ENCODE measurements at regions not wholly inside any gene's neighbourhood (a gene's known extent, or its start where the extent isn't known, plus 50 kb on each side); places are given as distances from the start of the nearest gene placed in this dataset.

DNA sequence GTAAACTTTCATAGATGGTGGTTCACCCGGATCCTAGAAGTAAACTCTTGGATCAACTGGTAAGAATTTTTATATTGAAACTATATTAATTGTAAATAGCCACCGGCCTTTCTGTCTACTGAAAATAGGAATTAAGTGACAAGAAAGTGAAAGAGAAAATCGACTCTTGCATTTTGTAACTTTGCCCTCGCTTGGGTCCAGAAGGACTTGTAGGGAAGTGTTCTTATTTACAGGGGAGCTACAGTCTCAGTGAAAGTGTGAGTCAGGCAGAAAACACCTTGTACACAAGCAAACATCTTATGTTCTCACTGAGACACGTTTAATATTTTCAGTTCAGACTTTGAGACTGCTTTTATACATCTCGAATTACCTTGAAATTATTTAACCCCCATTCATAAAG, 238.9 kb downstream of the BLID start (continued):
- TF ChIP-seq, protein P1, sequence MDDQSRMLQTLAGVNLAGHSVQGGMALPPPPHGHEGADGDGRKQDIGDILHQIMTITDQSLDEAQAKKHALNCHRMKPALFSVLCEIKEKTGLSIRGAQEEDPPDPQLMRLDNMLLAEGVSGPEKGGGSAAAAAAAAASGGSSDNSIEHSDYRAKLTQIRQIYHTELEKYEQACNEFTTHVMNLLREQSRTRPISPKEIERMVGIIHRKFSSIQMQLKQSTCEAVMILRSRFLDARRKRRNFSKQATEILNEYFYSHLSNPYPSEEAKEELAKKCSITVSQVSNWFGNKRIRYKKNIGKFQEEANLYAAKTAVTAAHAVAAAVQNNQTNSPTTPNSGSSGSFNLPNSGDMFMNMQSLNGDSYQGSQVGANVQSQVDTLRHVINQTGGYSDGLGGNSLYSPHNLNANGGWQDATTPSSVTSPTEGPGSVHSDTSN (IDR thresholded peaks at IDR 0.05): no peak
- no peak for TF ChIP-seq JUND (IDR thresholded peaks at IDR 0.05)
- TF ChIP-seq NRF1 (IDR thresholded peaks at IDR 0.05; ENCODE audit: low read depth, low read length): no peak

DNA sequence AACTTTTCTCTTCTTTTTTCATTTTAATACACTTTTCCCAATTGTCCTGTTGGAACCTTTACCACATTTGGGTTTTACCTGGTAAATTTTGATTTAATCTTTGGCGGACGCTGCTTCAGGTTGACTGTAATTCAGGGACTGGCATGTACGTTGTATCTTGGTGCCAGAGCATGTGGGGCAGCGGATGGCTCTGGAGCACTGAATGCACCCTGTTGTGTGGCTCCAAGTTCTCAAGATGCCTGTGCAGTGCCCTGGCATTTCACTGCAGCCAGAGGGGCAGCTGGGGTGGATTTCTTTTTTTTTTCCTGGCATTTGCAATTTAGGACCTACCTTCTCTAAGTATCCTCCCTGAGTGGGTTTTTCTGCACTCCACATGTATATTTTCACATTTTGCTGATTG, 242.2 kb downstream of the BLID start:
- no peaks in the 10 kb centered on the region for H3K9me2 ChIP-seq
- 99% methylated on average over 4 of the region's 4 CpGs for WGBS (ENCODE audit: low lambda C conversion rate)

More for the DNA sequence above, 242.2 kb downstream of the BLID start:
- ChIA-PET POLR2A (no interaction called here), CTCF (no interaction called here)
- H3K27me3 ChIP-seq (ENCODE audit: insufficient read depth): no peaks in the 10 kb centered on the region
- no peak overlapping the region for H2AFZ ChIP-seq (ENCODE audit: low read depth)
- H3K79me2 ChIP-seq (ENCODE audit: insufficient read depth): no peaks in the 10 kb centered on the region
- H3K4me3 ChIP-seq (ENCODE audit: low read depth in 2 of 2, low read length in 1 of 2): no peak overlapping the region
- no peak for TF ChIP-seq RAD21 (IDR thresholded peaks at IDR 0.05; ENCODE audit: low read length)
- TF ChIP-seq POLR2AphosphoS5 (IDR thresholded peaks at IDR 0.05; ENCODE audit: low read depth, low read length): no peak
- TF ChIP-seq FOXM1 (IDR thresholded peaks at IDR 0.05; ENCODE audit: low read depth): no peak
- TF ChIP-seq, protein P2, sequence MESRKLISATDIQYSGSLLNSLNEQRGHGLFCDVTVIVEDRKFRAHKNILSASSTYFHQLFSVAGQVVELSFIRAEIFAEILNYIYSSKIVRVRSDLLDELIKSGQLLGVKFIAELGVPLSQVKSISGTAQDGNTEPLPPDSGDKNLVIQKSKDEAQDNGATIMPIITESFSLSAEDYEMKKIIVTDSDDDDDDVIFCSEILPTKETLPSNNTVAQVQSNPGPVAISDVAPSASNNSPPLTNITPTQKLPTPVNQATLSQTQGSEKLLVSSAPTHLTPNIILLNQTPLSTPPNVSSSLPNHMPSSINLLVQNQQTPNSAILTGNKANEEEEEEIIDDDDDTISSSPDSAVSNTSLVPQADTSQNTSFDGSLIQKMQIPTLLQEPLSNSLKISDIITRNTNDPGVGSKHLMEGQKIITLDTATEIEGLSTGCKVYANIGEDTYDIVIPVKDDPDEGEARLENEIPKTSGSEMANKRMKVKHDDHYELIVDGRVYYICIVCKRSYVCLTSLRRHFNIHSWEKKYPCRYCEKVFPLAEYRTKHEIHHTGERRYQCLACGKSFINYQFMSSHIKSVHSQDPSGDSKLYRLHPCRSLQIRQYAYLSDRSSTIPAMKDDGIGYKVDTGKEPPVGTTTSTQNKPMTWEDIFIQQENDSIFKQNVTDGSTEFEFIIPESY (IDR thresholded peaks at IDR 0.05; ENCODE audit: borderline replicate concordance, low read depth): no peak
- TF ChIP-seq EZH2phosphoT487 (IDR thresholded peaks at IDR 0.05; ENCODE audit: borderline replicate concordance, low read depth): no peak
- TF ChIP-seq JUND (IDR thresholded peaks at IDR 0.05): no peak
- no peak for TF ChIP-seq GABPA (IDR thresholded peaks at IDR 0.05; ENCODE audit: low read depth)
- TF ChIP-seq TCF12 (IDR thresholded peaks at IDR 0.05): no peak
- TF ChIP-seq TAF1 (IDR thresholded peaks at IDR 0.05; ENCODE audit: borderline replicate concordance, low read depth, low read length): no peak
- no peak for TF ChIP-seq NRF1 (IDR thresholded peaks at IDR 0.05; ENCODE audit: low read depth, low read length)
- no peak for TF ChIP-seq MEF2A (IDR thresholded peaks at IDR 0.05; ENCODE audit: borderline replicate concordance, low read depth)
- TF ChIP-seq, protein P3, sequence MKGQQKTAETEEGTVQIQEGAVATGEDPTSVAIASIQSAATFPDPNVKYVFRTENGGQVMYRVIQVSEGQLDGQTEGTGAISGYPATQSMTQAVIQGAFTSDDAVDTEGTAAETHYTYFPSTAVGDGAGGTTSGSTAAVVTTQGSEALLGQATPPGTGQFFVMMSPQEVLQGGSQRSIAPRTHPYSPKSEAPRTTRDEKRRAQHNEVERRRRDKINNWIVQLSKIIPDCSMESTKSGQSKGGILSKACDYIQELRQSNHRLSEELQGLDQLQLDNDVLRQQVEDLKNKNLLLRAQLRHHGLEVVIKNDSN (IDR thresholded peaks at IDR 0.05; ENCODE audit: borderline replicate concordance, low read depth): no peak
- TF ChIP-seq SIN3A (IDR thresholded peaks at IDR 0.05; ENCODE audit: borderline replicate concordance, low read depth, low read length): no peak
- no peak for TF ChIP-seq EP300 (IDR thresholded peaks at IDR 0.05; ENCODE audit: borderline replicate concordance in 1 of 2, low read depth in 1 of 2, low read length in 1 of 2)
- no peak for TF ChIP-seq YY1 (IDR thresholded peaks at IDR 0.05; ENCODE audit: low read depth)
- TF ChIP-seq, protein P4, sequence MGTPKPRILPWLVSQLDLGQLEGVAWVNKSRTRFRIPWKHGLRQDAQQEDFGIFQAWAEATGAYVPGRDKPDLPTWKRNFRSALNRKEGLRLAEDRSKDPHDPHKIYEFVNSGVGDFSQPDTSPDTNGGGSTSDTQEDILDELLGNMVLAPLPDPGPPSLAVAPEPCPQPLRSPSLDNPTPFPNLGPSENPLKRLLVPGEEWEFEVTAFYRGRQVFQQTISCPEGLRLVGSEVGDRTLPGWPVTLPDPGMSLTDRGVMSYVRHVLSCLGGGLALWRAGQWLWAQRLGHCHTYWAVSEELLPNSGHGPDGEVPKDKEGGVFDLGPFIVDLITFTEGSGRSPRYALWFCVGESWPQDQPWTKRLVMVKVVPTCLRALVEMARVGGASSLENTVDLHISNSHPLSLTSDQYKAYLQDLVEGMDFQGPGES (IDR thresholded peaks at IDR 0.05; ENCODE audit: low read depth, low read length): no peak
- TF ChIP-seq ELF1 (IDR thresholded peaks at IDR 0.05): no peak
- TF ChIP-seq, protein P1 (IDR thresholded peaks at IDR 0.05): no peak
- TF ChIP-seq, protein P5, sequence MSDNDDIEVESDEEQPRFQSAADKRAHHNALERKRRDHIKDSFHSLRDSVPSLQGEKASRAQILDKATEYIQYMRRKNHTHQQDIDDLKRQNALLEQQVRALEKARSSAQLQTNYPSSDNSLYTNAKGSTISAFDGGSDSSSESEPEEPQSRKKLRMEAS (IDR thresholded peaks at IDR 0.05; ENCODE audit: low read depth): no peak
- TF ChIP-seq FOSL2 (IDR thresholded peaks at IDR 0.05; ENCODE audit: borderline replicate concordance, low read depth): no peak
- H3K9ac ChIP-seq: no peak overlapping the region
- no peaks in the 10 kb centered on the region for H4K20me1 ChIP-seq (ENCODE audit: insufficient read depth)
- H3K27ac ChIP-seq (ENCODE audit: low read depth in 2 of 2, low read length in 1 of 2): no peak overlapping the region
- no peaks in the 10 kb centered on the region for H3K36me3 ChIP-seq (replicated peaks in 1 of 2; ENCODE audit: control insufficient read depth in 1 of 2, insufficient read depth in 2 of 2, low read length in 1 of 2)
- no peak for DNase-seq
- H3K4me1 ChIP-seq (ENCODE audit: control insufficient read depth in 1 of 2, insufficient read depth in 2 of 2, low read depth in 1 of 2, low read length in 1 of 2): no peaks in the 10 kb centered on the region
- no peaks in the 10 kb centered on the region for H3F3A ChIP-seq (replicated peaks; ENCODE audit: insufficient read depth)
- H3K4me2 ChIP-seq: no peak overlapping the region
- no peaks in the 10 kb centered on the region for H3K9me3 ChIP-seq
